IPS-18a (cell line): ENCODE measurements at regions not wholly inside any gene's neighbourhood (a gene's known extent, or its start where the extent isn't known, plus 50 kb on each side); places are given as distances from the start of the nearest gene placed in this dataset.

Experiments
- H3K27ac ChIP-seq: one replicate; pipeline ENCODE4 v1.5.1; 2013; ENCODE audit warnings: low read length
- H3K27me3 ChIP-seq: one replicate; pipeline ENCODE4 v1.6.1; 2013; ENCODE audit warnings: mild to moderate bottlenecking, low read length; ENCODE audit not compliant: control insufficient read depth, insufficient read depth
- H3K36me3 ChIP-seq: one replicate; pipeline ENCODE4 v1.6.1; 2013; ENCODE audit warnings: low read depth, low read length; ENCODE audit not compliant: control insufficient read depth
- H3K4me1 ChIP-seq: one replicate; pipeline ENCODE4 v1.6.1; 2013; ENCODE audit warnings: low read depth, low read length; ENCODE audit not compliant: control insufficient read depth
- H3K4me3 ChIP-seq: one replicate; pipeline ENCODE4 v1.5.1; 2013; ENCODE audit warnings: low read length
- H3K9ac ChIP-seq: one replicate; pipeline ENCODE4 v1.6.1; 2013; ENCODE audit warnings: mild to moderate bottlenecking, low read length, moderate library complexity
- H3K9me3 ChIP-seq: one replicate; pipeline ENCODE4 v1.6.1; 2013; ENCODE audit warnings: low read depth, low read length; ENCODE audit not compliant: control insufficient read depth

- no peak overlapping the region for H3K4me3 ChIP-seq
- no peaks in the 10 kb centered on the region for H3K9me3 ChIP-seq
- no peaks in the 10 kb centered on the region for H3K4me1 ChIP-seq
- no peak overlapping the region for H3K9ac ChIP-seq
- H3K27ac ChIP-seq: no peak overlapping the region
- no peaks in the 10 kb centered on the region for H3K27me3 ChIP-seq
- H3K36me3 ChIP-seq: no peaks in the 10 kb centered on the region
Observed at GRCh38 chr5:15074651-15075050, 203.1 kb upstream of the ANKH start.

- Histone ChIP-seq H3K4me3 (no peak overlapping the region), H3K36me3 (no peaks in the 10 kb centered on the region), H3K4me1 (no peaks in the 10 kb centered on the region), H3K27me3 (no peaks in the 10 kb centered on the region), H3K9me3 (no peaks in the 10 kb centered on the region), H3K27ac (no peak overlapping the region), H3K9ac (no peak overlapping the region)
Observed at GRCh38 chr5:15073453-15073852, 201.9 kb upstream of the ANKH start.

GRCh38 chr5:15070907-15071306, 199.3 kb upstream of the ANKH start:
- no peak overlapping the region for H3K9ac ChIP-seq
- no peak overlapping the region for H3K4me3 ChIP-seq
- H3K4me1 ChIP-seq: no peaks in the 10 kb centered on the region
- H3K36me3 ChIP-seq: no peaks in the 10 kb centered on the region
- H3K27ac ChIP-seq: no peak overlapping the region
- H3K9me3 ChIP-seq: no peaks in the 10 kb centered on the region
- no peaks in the 10 kb centered on the region for H3K27me3 ChIP-seq

- Histone ChIP-seq H3K9ac (no peak overlapping the region), H3K27me3 (no peaks in the 10 kb centered on the region)
Observed at GRCh38 chr5:15069407-15069905, 197.9 kb upstream of the ANKH start.

GRCh38 chr5:15065091-15065490, 193.5 kb upstream of the ANKH start:
- H3K9me3 ChIP-seq: no peaks in the 10 kb centered on the region
- H3K9ac ChIP-seq: no peak overlapping the region
- H3K27me3 ChIP-seq: no peaks in the 10 kb centered on the region
- H3K36me3 ChIP-seq: no peaks in the 10 kb centered on the region
- no peak overlapping the region for H3K4me3 ChIP-seq
- H3K4me1 ChIP-seq: no peaks in the 10 kb centered on the region
- no peak overlapping the region for H3K27ac ChIP-seq

More at GRCh38 chr5:15069407-15069905, 197.9 kb upstream of the ANKH start:
- no peaks in the 10 kb centered on the region for H3K9me3 ChIP-seq
- H3K27ac ChIP-seq: no peak overlapping the region
- no peaks in the 10 kb centered on the region for H3K4me1 ChIP-seq
- no peak overlapping the region for H3K4me3 ChIP-seq
- no peaks in the 10 kb centered on the region for H3K36me3 ChIP-seq

- H3K9me3 ChIP-seq: no peaks in the 10 kb centered on the region
- no peak overlapping the region for H3K4me3 ChIP-seq
- H3K36me3 ChIP-seq: no peaks in the 10 kb centered on the region
Observed at GRCh38 chr5:15064396-15064795, 192.8 kb upstream of the ANKH start.

GRCh38 chr5:15056988-15057592, 185.5 kb upstream of the ANKH start:
- H3K4me3 ChIP-seq: no peak overlapping the region
- no peak overlapping the region for H3K9ac ChIP-seq
- no peaks in the 10 kb centered on the region for H3K36me3 ChIP-seq
- no peaks in the 10 kb centered on the region for H3K4me1 ChIP-seq
- H3K9me3 ChIP-seq: no peaks in the 10 kb centered on the region
- no peaks in the 10 kb centered on the region for H3K27me3 ChIP-seq
- H3K27ac ChIP-seq: no peak overlapping the region

More at GRCh38 chr5:15064396-15064795, 192.8 kb upstream of the ANKH start:
- Histone ChIP-seq H3K9ac (no peak overlapping the region), H3K27ac (no peak overlapping the region), H3K4me1 (no peaks in the 10 kb centered on the region), H3K27me3 (no peaks in the 10 kb centered on the region)

- H3K9me3 ChIP-seq: no peaks in the 10 kb centered on the region
- no peak overlapping the region for H3K27ac ChIP-seq
- H3K36me3 ChIP-seq: no peaks in the 10 kb centered on the region
- H3K9ac ChIP-seq: no peak overlapping the region
- H3K4me1 ChIP-seq: no peaks in the 10 kb centered on the region
- no peaks in the 10 kb centered on the region for H3K27me3 ChIP-seq
- no peak overlapping the region for H3K4me3 ChIP-seq
Observed at GRCh38 chr5:15044521-15044920, 172.9 kb upstream of the ANKH start.

GRCh38 chr5:15037247-15037908, 165.8 kb upstream of the ANKH start:
- H3K9ac ChIP-seq: no peak overlapping the region
- H3K27me3 ChIP-seq: no peaks in the 10 kb centered on the region
- no peaks in the 10 kb centered on the region for H3K4me1 ChIP-seq
- H3K4me3 ChIP-seq: no peak overlapping the region
- no peak overlapping the region for H3K27ac ChIP-seq
- peaks cover 6% of the 10 kb centered on the region for H3K9me3 ChIP-seq
- H3K36me3 ChIP-seq: no peaks in the 10 kb centered on the region

- Histone ChIP-seq H3K9ac (no peak overlapping the region), H3K9me3 (peaks cover 6% of the 10 kb centered on the region), H3K4me1 (no peaks in the 10 kb centered on the region), H3K36me3 (no peaks in the 10 kb centered on the region), H3K4me3 (no peak overlapping the region), H3K27me3 (peaks cover 9% of the 10 kb centered on the region), H3K27ac (no peak overlapping the region)
Observed at GRCh38 chr5:15034379-15034778, 162.8 kb upstream of the ANKH start.

- no peak overlapping the region for H3K4me3 ChIP-seq
- no peaks in the 10 kb centered on the region for H3K36me3 ChIP-seq
- H3K9me3 ChIP-seq: no peaks in the 10 kb centered on the region
- H3K27ac ChIP-seq: no peak overlapping the region
- H3K27me3 ChIP-seq: peaks cover 41% of the 10 kb centered on the region
- peaks cover 14% of the 10 kb centered on the region for H3K4me1 ChIP-seq
- no peak overlapping the region for H3K9ac ChIP-seq
Observed at GRCh38 chr5:15031180-15031579, 159.6 kb upstream of the ANKH start.

- Histone ChIP-seq H3K27ac (no peak overlapping the region), H3K9me3 (no peaks in the 10 kb centered on the region), H3K4me3 (no peak overlapping the region)
Observed at GRCh38 chr5:15027764-15028163, 156.2 kb upstream of the ANKH start.

More at GRCh38 chr5:15027764-15028163, 156.2 kb upstream of the ANKH start:
- H3K36me3 ChIP-seq: no peaks in the 10 kb centered on the region
- peaks cover 18% of the 10 kb centered on the region for H3K4me1 ChIP-seq
- H3K27me3 ChIP-seq: peaks cover 70% of the 10 kb centered on the region
- H3K9ac ChIP-seq: no peak overlapping the region
